ENCODE measurements at regions not wholly inside any gene's neighbourhood (a gene's known extent, or its start where the extent isn't known, plus 50 kb on each side); places are given as distances from the start of the nearest gene placed in this dataset.
A peak's percentile ranks its signal among the peaks of the same experiment; 100 is the strongest.

DNA sequence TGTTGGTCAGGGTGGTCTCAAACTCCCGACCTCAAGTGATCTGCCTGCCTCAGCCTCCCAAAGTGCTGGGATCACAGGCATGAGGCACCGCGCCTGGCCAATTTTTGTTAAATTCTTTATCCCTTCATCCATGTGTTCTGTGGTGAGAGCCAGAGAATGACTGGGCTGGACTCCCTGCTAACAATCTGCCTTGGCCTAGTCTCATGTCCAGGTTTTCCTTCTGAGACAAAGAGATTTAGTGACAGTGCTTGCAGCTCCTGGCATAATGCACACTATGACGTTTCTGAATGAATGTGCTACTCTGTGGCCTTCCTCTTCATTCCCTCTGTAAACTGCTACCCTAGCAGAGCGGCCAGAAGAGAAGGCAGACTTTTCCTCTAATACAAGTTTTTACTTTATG is 79.3 kb downstream of the FOXD1 start:
- Mint-ChIP-seq H3K4me3 (ENCODE audit: unreplicated experiment) (no peak overlapping the region), H3K9me3 (ENCODE audit: unreplicated experiment) (no peaks in the 10 kb centered on the region), H3K4me1 (ENCODE audit: unreplicated experiment) (peaks cover 60% of the 10 kb centered on the region), H3K27ac (ENCODE audit: unreplicated experiment) (no peak overlapping the region), H3K27me3 (ENCODE audit: unreplicated experiment) (no peaks in the 10 kb centered on the region), H3K36me3 (ENCODE audit: unreplicated experiment) (no peaks in the 10 kb centered on the region)
- no peak for DNase-seq (ENCODE audit: extremely low spot score, unreplicated experiment)
- TF ChIP-seq, protein P1, sequence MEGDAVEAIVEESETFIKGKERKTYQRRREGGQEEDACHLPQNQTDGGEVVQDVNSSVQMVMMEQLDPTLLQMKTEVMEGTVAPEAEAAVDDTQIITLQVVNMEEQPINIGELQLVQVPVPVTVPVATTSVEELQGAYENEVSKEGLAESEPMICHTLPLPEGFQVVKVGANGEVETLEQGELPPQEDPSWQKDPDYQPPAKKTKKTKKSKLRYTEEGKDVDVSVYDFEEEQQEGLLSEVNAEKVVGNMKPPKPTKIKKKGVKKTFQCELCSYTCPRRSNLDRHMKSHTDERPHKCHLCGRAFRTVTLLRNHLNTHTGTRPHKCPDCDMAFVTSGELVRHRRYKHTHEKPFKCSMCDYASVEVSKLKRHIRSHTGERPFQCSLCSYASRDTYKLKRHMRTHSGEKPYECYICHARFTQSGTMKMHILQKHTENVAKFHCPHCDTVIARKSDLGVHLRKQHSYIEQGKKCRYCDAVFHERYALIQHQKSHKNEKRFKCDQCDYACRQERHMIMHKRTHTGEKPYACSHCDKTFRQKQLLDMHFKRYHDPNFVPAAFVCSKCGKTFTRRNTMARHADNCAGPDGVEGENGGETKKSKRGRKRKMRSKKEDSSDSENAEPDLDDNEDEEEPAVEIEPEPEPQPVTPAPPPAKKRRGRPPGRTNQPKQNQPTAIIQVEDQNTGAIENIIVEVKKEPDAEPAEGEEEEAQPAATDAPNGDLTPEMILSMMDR (IDR thresholded peaks at IDR 0.05) = no peak

DNA sequence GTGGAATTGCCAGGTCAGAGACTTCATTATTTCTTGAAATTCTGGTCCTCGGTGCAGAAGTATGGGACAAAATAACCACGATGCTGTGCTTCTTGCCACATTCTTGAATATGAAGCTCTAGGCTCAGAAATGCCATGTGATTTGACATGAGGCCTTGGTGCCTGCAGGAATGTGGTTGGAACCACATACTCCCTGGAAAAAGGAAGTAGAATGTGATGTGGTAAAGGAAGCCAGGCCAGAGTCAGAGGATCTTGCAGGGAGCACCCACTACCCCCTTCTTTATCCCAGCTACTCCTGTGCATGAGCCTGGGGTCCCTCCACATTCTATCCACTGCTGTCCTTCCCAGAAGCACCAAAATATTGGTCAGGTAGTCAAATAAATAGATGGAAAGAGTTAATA is 80.9 kb downstream of the FOXD1 start:
- Mint-ChIP-seq H3K9me3 (ENCODE audit: unreplicated experiment) (no peaks in the 10 kb centered on the region), H3K4me3 (ENCODE audit: unreplicated experiment) (no peak overlapping the region), H3K27ac (ENCODE audit: unreplicated experiment) (no peak overlapping the region), H3K36me3 (ENCODE audit: unreplicated experiment) (no peaks in the 10 kb centered on the region), H3K4me1 (ENCODE audit: unreplicated experiment) (peaks cover 57% of the 10 kb centered on the region), H3K27me3 (ENCODE audit: unreplicated experiment) (no peaks in the 10 kb centered on the region)
- TF ChIP-seq, protein P1 (IDR thresholded peaks at IDR 0.05) = no peak
- no peak for DNase-seq (ENCODE audit: extremely low spot score, unreplicated experiment)

- Mint-ChIP-seq H3K27me3 (ENCODE audit: unreplicated experiment) (no peaks in the 10 kb centered on the region), H3K4me1 (ENCODE audit: unreplicated experiment) (peaks cover 46% of the 10 kb centered on the region), H3K4me3 (ENCODE audit: unreplicated experiment) (no peak overlapping the region), H3K36me3 (ENCODE audit: unreplicated experiment) (no peaks in the 10 kb centered on the region), H3K9me3 (ENCODE audit: unreplicated experiment) (no peaks in the 10 kb centered on the region), H3K27ac (ENCODE audit: unreplicated experiment) (peak overlapping the region; percentile 89)
- TF ChIP-seq, protein P1 (IDR thresholded peaks at IDR 0.05) = no peak
- no peak for DNase-seq (ENCODE audit: extremely low spot score, unreplicated experiment)
These were observed 82.4 kb downstream of the FOXD1 start for GRCh38 chr5:73365990-73366667.

DNA sequence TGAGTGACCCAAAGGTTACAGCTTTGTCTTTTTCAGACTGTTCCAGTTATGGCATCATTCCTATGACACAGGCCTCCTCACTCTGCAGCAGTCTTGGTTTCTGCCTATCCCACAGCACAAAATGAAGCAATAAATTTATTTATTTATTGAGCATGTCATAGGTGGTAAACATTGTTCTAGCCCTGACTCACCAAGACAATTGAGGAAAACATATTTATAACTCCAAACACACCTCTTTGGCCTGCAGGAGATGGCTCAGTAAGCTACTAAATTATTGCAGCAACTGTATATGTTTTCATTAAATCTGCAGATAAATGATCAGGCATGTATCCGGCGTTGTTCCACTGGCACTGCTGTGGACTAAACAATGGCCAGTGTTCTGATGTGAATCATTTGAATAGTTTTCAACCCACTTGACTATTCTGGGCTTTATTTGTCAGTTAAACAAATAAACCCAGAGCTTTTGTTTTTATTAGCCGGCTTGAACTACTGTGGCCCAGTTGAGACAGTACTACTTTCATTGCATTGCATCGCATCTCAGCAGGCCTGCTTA is 83.2 kb downstream of the FOXD1 start:
- DNase-seq (ENCODE audit: extremely low spot score, unreplicated experiment) = no peak
- H3K4me3 Mint-ChIP-seq (ENCODE audit: unreplicated experiment) = no peak overlapping the region

More for the DNA sequence above, 83.2 kb downstream of the FOXD1 start:
- peak overlapping the region; percentile 89 for H3K27ac Mint-ChIP-seq (ENCODE audit: unreplicated experiment)
- TF ChIP-seq, protein P1 (IDR thresholded peaks at IDR 0.05) = no peak
- no peaks in the 10 kb centered on the region for H3K27me3 Mint-ChIP-seq (ENCODE audit: unreplicated experiment)
- H3K4me1 Mint-ChIP-seq (ENCODE audit: unreplicated experiment) = peaks cover 38% of the 10 kb centered on the region
- no peaks in the 10 kb centered on the region for H3K36me3 Mint-ChIP-seq (ENCODE audit: unreplicated experiment)
- H3K9me3 Mint-ChIP-seq (ENCODE audit: unreplicated experiment) = no peaks in the 10 kb centered on the region
